ENCODE measurements at regions not wholly inside any gene's neighbourhood (a gene's known extent, or its start where the extent isn't known, plus 50 kb on each side); places are given as distances from the start of the nearest gene placed in this dataset.
"Not testable (repeated sequence)": the region's sequence is repeated elsewhere in the genome, so short reads cannot be mapped to it uniquely, and the experiment has no call there.

GRCh38 chr6:149237464-149237863, 80.0 kb upstream of the TAB2 start:
- no peak for DNase-seq (ENCODE audit: low read depth)

- no peak for DNase-seq (ENCODE audit: low read depth)
Observed at GRCh38 chr6:149239573-149240209, 77.8 kb upstream of the TAB2 start.

- DNase-seq (ENCODE audit: low read depth), result no peak
Observed at GRCh38 chr6:149242883-149243282, 74.6 kb upstream of the TAB2 start.

- no peak for DNase-seq (ENCODE audit: low read depth)
Observed at GRCh38 chr6:149244105-149244504, 73.4 kb upstream of the TAB2 start.

GRCh38 chr6:149246691-149247384, 70.7 kb upstream of the TAB2 start:
- no peak for DNase-seq (ENCODE audit: low read depth)

- no peak for DNase-seq (ENCODE audit: low read depth)
Observed at GRCh38 chr6:149247385-149247763, 70.1 kb upstream of the TAB2 start.

- DNase-seq (ENCODE audit: low read depth), result not testable (repeated sequence)
Observed at GRCh38 chr6:149248263-149248662, 69.2 kb upstream of the TAB2 start.

- no peak for DNase-seq (ENCODE audit: low read depth)
Observed at GRCh38 chr6:149248693-149249369, 68.7 kb upstream of the TAB2 start.

- no peak for DNase-seq (ENCODE audit: low read depth)
Observed at GRCh38 chr6:149249370-149250357, 67.8 kb upstream of the TAB2 start.

- no peak for DNase-seq (ENCODE audit: low read depth)
Observed at GRCh38 chr6:149250951-149251350, 66.6 kb upstream of the TAB2 start.

GRCh38 chr6:149252622-149253021, 64.9 kb upstream of the TAB2 start:
- no peak for DNase-seq (ENCODE audit: low read depth)

GRCh38 chr6:149254253-149254652, 63.3 kb upstream of the TAB2 start:
- no peak for DNase-seq (ENCODE audit: low read depth)

- no peak for DNase-seq (ENCODE audit: low read depth)
Observed at GRCh38 chr6:149259753-149260152, 57.8 kb upstream of the TAB2 start.

- no peak for DNase-seq (ENCODE audit: low read depth)
Observed at GRCh38 chr6:149260214-149260874, 57.2 kb upstream of the TAB2 start.

- DNase-seq (ENCODE audit: low read depth), result no peak
Observed at GRCh38 chr6:149261364-149262040, 56.0 kb upstream of the TAB2 start.

GRCh38 chr6:149263321-149263720, 54.2 kb upstream of the TAB2 start:
- no peak for DNase-seq (ENCODE audit: low read depth)

GRCh38 chr6:149264629-149265028, 52.9 kb upstream of the TAB2 start:
- DNase-seq (ENCODE audit: low read depth), result no peak

GRCh38 chr6:149265945-149266344, 51.6 kb upstream of the TAB2 start:
- DNase-seq (ENCODE audit: low read depth), result no peak

- DNase-seq (ENCODE audit: low read depth), result no peak
Observed at GRCh38 chr6:149266659-149267058, 50.9 kb upstream of the TAB2 start.

GRCh38 chr6:149267072-149267471, 50.4 kb upstream of the TAB2 start:
- no peak for DNase-seq (ENCODE audit: low read depth)

- DNase-seq (ENCODE audit: low read depth), result no peak
Observed at GRCh38 chr6:149267513-149268043, 49.9 kb upstream of the TAB2 start.

Data from CMK (cell line).